Progenitor cell of endocrine pancreas (in vitro differentiated cells): ENCODE measurements at regions not wholly inside any gene's neighbourhood (a gene's known extent, or its start where the extent isn't known, plus 50 kb on each side); places are given as distances from the start of the nearest gene placed in this dataset.

ENCODE experiments used
- DNase-seq: peaks from one replicate; pipeline ENCODE4 v3.0.0; 2021; ENCODE audit warnings: low spot score; ENCODE audit not compliant: unreplicated experiment
- H3K27ac Mint-ChIP-seq: 2 replicates; pipeline ENCODE4 v1.8.0; 2021; ENCODE audit warnings: mild to moderate bottlenecking, moderate library complexity, mixed read lengths
- H3K27me3 Mint-ChIP-seq: 2 replicates; pipeline ENCODE4 v1.8.0; 2021; ENCODE audit warnings: mixed read lengths
- H3K36me3 Mint-ChIP-seq: 2 replicates; pipeline ENCODE4 v1.8.0; 2022; ENCODE audit warnings: mixed read lengths; ENCODE audit not compliant: insufficient read depth
- H3K4me1 Mint-ChIP-seq: 2 replicates; pipeline ENCODE4 v1.8.0; 2021; ENCODE audit warnings: low read depth, mixed read lengths
- H3K4me3 Mint-ChIP-seq: 2 replicates; pipeline ENCODE4 v1.8.0; 2021; ENCODE audit warnings: low read depth, mild to moderate bottlenecking, moderate library complexity, mixed read lengths
- H3K9me3 Mint-ChIP-seq: 2 replicates; pipeline ENCODE4 v1.8.0; 2021; ENCODE audit warnings: low read depth, mixed read lengths
- CTCF ChIP-seq: fragments of 200-600 bp; sonication (generic); IDR thresholded peaks from one replicate; pipeline ENCODE4 v1.5.0; 2021; ENCODE audit warnings: antibody characterized with exemption, mild to moderate bottlenecking; ENCODE audit not compliant: unreplicated experiment

- Mint-ChIP-seq H3K4me1 (peaks cover 45% of the 10 kb centered on the region), H3K9me3 (no peaks in the 10 kb centered on the region), H3K27me3 (no peaks in the 10 kb centered on the region), H3K27ac (peak overlapping the region; percentile 97), H3K4me3 (peak overlapping the region; percentile 98), H3K36me3 (no peaks in the 10 kb centered on the region)
- no peak for DNase-seq
- TF ChIP-seq CTCF = no peak
Measured at GRCh38 chr1:201740670-201741111, 88.3 kb upstream of the IPO9 start.

GRCh38 chr1:201741763-201742342 is 87.1 kb upstream of the IPO9 start:
- Mint-ChIP-seq H3K4me1 (peaks cover 43% of the 10 kb centered on the region), H3K9me3 (no peaks in the 10 kb centered on the region), H3K27me3 (no peaks in the 10 kb centered on the region), H3K4me3 (peak overlapping the region; percentile 98), H3K36me3 (no peaks in the 10 kb centered on the region), H3K27ac (no peak overlapping the region)
- TF ChIP-seq CTCF = no peak
- DNase-seq = no peak

GRCh38 chr1:201742476-201742875 is 86.5 kb upstream of the IPO9 start:
- DNase-seq = no peak
- Mint-ChIP-seq H3K27ac (no peak overlapping the region), H3K36me3 (peaks cover 2% of the 10 kb centered on the region), H3K27me3 (no peaks in the 10 kb centered on the region), H3K4me1 (peaks cover 42% of the 10 kb centered on the region), H3K4me3 (peak overlapping the region; percentile 46), H3K9me3 (no peaks in the 10 kb centered on the region)
- no peak for TF ChIP-seq CTCF

GRCh38 chr1:201742955-201743805 is 85.8 kb upstream of the IPO9 start:
- Mint-ChIP-seq H3K27me3 (no peaks in the 10 kb centered on the region), H3K4me3 (no peak overlapping the region), H3K9me3 (no peaks in the 10 kb centered on the region), H3K4me1 (peaks cover 41% of the 10 kb centered on the region), H3K27ac (no peak overlapping the region), H3K36me3 (peaks cover 2% of the 10 kb centered on the region)
- no peak for DNase-seq
- no peak for TF ChIP-seq CTCF

GRCh38 chr1:201745023-201745422 is 83.9 kb upstream of the IPO9 start:
- H3K27me3 Mint-ChIP-seq = no peaks in the 10 kb centered on the region
- peaks cover 34% of the 10 kb centered on the region for H3K4me1 Mint-ChIP-seq
- no peak overlapping the region for H3K4me3 Mint-ChIP-seq
- peaks cover 2% of the 10 kb centered on the region for H3K36me3 Mint-ChIP-seq
- no peak for TF ChIP-seq CTCF
- no peaks in the 10 kb centered on the region for H3K9me3 Mint-ChIP-seq
- no peak overlapping the region for H3K27ac Mint-ChIP-seq
- no peak for DNase-seq
